HG03135 (cell line): ENCODE measurements at regions not wholly inside any gene's neighbourhood (a gene's known extent, or its start where the extent isn't known, plus 50 kb on each side); places are given as distances from the start of the nearest gene placed in this dataset.

Experiments used
- ATAC-seq: cut with Tn5 transposase; IDR thresholded peaks from one replicate; pipeline ENCODE4 v1.9.1; 2021; ENCODE audit warnings: mild to moderate bottlenecking, moderate library complexity; ENCODE audit not compliant: unreplicated experiment

- no peak for ATAC-seq
Observed at GRCh38 chr1:38558055-38558454, 301.5 kb downstream of the RRAGC start.

- ATAC-seq = no peak
Observed at GRCh38 chr1:38555594-38555993, 304.0 kb downstream of the RRAGC start.

- no peak for ATAC-seq
Observed at GRCh38 chr1:38555130-38555529, 304.4 kb downstream of the RRAGC start.

GRCh38 chr1:38551318-38552307 is 308.0 kb downstream of the RRAGC start:
- no peak for ATAC-seq

GRCh38 chr1:38549191-38549590 is 310.4 kb downstream of the RRAGC start:
- ATAC-seq = no peak

GRCh38 chr1:38547321-38547720 is 312.3 kb downstream of the RRAGC start:
- ATAC-seq = no peak

- no peak for ATAC-seq
Observed at GRCh38 chr1:38546636-38547035, 312.9 kb downstream of the RRAGC start.

- no peak for ATAC-seq
Observed at GRCh38 chr1:38541223-38541622, 318.3 kb downstream of the RRAGC start.

- no peak for ATAC-seq
Observed at GRCh38 chr1:38539931-38540330, 319.6 kb downstream of the RRAGC start.

GRCh38 chr1:38538834-38539233 is 320.7 kb downstream of the RRAGC start:
- no peak for ATAC-seq

GRCh38 chr1:38536089-38536488 is 323.5 kb downstream of the RRAGC start:
- ATAC-seq = no peak

GRCh38 chr1:38534473-38534823 is 325.1 kb downstream of the RRAGC start:
- ATAC-seq = no peak

- ATAC-seq = no peak
Observed at GRCh38 chr1:38533772-38534472, 325.6 kb downstream of the RRAGC start.

- ATAC-seq = no peak
Observed at GRCh38 chr1:38530957-38531356, 328.6 kb downstream of the RRAGC start.

- no peak for ATAC-seq
Observed at GRCh38 chr1:38529946-38530345, 329.6 kb downstream of the RRAGC start.

- ATAC-seq = no peak
Observed at GRCh38 chr1:38529391-38529790, 330.2 kb downstream of the RRAGC start.

- no peak for ATAC-seq
Observed at GRCh38 chr1:38528623-38529022, 330.9 kb downstream of the RRAGC start.

GRCh38 chr1:38527373-38527966 is 332.1 kb downstream of the RRAGC start:
- peak; percentile 96 for ATAC-seq

- ATAC-seq = no peak
Observed at GRCh38 chr1:38526046-38526445, 333.5 kb downstream of the RRAGC start.

- no peak for ATAC-seq
Observed at GRCh38 chr1:38525343-38526043, 334.1 kb downstream of the RRAGC start.

GRCh38 chr1:38524025-38524641 is 335.4 kb downstream of the RRAGC start:
- no peak for ATAC-seq
